GM19025 (cell line): ENCODE measurements at regions not wholly inside any gene's neighbourhood (a gene's known extent, or its start where the extent isn't known, plus 50 kb on each side); places are given as distances from the start of the nearest gene placed in this dataset.
"Not testable (repeated sequence)": the region's sequence is repeated elsewhere in the genome, so short reads cannot be mapped to it uniquely, and the experiment has no call there.

Experiments
- ATAC-seq: cut with Tn5 transposase; IDR thresholded peaks from one replicate; pipeline ENCODE4 v1.9.1; 2021; ENCODE audit warnings: mild to moderate bottlenecking, low read depth, moderate library complexity; ENCODE audit not compliant: unreplicated experiment

DNA sequence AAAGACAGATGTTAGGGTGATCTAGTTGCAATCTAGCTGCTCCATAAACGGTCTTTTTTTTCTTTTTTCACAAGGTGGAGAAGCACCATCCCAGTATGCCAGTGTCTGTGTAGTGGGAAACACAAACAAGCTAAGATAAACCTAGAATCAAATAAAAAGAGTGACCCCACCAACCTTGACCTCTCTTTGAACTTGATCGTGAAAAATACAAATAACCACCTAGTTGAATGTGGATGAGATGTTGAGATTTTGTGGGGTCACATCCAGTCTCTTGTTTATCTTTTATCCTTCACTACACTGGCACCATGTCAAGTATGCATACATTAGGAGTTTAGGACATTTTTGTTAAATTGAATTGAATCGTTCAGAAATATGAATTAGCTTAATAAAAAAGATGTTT is 194.6 kb upstream of the EYA4 start:
- no peak for ATAC-seq

GRCh38 chr6:133047065-133047665 is 194.0 kb upstream of the EYA4 start:
- ATAC-seq = no peak

- no peak for ATAC-seq
Measured at GRCh38 chr6:133047706-133048105, 193.5 kb upstream of the EYA4 start.

DNA sequence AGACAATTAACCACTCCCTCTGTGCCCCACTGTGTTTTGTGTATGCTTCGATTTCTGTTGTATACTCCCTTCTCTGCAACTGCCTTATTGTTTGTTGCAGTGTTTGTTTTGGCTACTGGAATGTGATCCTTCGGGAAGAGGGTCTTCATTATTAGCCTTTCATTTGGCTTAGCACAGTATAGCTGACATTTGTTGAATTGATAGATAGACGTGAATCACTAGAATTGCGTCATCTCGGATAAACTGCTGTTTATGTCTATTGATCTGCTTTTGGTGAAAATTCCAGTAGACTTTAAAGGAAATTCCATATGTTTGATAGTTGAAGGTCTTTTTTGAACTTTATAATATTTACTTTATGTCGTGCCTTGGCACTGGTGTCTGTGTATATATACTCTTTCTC is 189.9 kb upstream of the EYA4 start:
- ATAC-seq = no peak

DNA sequence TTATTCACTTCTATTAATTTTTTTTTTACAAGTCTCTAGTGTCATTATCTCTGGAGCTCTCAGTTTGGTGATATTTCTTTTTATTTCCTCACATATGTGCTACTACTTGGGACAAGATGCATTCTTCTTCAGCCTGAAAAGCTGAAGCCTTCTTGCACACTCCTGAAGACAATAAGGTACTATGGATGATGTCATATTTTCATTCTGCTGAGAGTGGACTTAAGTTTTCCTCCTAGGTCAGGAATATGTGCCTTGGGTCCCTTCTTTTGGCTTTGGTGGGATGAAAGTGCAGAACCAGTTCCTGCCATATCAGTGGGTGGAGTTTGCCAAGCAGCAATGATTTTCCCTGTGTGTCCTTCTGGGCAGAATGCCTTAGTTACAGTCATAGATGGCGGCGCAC is 188.7 kb upstream of the EYA4 start:
- no peak for ATAC-seq

DNA sequence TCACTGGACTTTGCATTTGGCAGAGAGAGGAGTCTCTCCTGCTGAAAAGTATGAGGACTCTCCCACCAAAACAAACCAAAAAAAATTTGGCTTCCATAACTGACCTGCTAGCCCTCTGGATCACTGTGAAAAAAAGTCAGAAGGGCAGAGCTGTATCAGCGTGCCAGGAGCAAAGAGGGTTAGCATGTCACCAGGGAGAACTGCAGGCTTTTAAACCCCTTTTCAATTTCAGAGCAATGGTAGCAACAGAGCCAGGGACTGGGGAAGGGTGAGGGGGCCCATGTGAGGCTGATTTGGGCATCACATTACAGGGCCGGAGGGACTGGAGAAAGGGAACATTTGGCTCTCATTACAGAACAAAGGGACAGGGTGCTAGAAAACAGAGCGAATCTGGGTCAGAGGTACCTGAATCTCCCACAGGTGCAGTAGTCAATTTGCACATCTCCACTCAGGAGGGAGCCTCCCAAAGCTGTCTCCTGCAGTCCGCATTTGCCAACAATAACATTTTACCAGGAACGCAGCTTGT is 185.7 kb upstream of the EYA4 start:
- ATAC-seq = no peak

- ATAC-seq = no peak
Measured at GRCh38 chr6:133057352-133057751, 183.8 kb upstream of the EYA4 start.

- ATAC-seq = no peak
Measured at GRCh38 chr6:133062077-133062476, 179.1 kb upstream of the EYA4 start.

DNA sequence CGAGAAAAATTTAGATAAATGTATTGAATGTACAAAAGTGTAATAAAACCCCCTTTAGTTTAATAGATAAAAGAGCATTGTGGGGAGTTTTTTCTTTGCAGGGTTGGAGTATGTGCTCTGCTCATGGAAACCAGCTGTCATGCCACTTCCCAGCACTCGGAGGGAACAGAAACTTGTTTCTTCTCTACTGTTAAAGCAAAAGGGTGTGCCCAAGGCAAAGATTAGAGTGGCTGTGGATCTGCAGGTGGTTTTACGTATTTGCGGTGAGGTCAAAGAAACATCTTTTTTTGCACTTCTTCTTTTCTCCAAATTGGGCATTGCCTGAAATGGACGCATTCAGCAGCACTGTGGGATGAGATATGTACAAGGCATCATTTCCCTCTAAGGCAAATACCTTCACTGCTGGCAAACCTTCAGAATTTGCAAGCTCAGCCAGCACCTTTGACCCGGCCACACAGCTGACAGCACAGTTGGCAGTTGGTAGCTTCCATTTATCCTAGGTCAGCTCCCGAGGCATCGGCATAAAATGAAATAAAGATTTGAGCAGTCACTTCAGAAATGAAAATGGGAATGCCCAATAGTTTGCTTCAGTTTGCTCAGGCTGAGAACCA is 178.4 kb upstream of the EYA4 start:
- ATAC-seq = no peak

- ATAC-seq = no peak
Measured at GRCh38 chr6:133067960-133068359, 173.2 kb upstream of the EYA4 start.

DNA sequence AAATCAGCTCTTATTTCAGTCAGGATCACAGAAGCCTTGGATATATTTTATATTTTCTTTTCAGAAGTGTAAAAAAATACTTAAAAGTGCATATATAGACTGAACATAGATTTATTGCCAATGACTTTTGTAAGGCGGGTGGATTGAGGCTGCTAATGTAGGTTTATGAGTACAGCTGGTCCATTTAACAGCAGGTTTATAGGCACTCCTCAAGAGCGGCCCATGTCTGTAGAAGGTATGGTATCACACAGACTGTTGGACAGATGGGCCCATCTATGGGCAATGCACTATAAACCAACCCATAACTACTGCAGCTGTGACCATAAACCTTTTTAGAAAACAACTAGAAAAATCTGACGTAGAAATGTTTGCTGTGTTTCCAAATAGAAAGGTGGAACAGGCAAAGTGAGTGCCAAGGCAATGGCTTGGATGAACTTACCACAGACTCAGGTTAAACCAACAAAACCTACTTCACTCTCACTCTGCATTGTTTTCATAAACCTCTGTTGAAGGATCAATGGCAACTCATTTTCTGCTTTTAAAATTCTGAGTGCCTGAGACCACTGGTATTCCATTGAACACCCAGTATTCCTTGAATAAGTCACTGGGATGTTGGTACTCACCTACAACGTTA is 170.6 kb upstream of the EYA4 start:
- ATAC-seq = no peak

- ATAC-seq = no peak
Measured at GRCh38 chr6:133079901-133080300, 161.3 kb upstream of the EYA4 start.

DNA sequence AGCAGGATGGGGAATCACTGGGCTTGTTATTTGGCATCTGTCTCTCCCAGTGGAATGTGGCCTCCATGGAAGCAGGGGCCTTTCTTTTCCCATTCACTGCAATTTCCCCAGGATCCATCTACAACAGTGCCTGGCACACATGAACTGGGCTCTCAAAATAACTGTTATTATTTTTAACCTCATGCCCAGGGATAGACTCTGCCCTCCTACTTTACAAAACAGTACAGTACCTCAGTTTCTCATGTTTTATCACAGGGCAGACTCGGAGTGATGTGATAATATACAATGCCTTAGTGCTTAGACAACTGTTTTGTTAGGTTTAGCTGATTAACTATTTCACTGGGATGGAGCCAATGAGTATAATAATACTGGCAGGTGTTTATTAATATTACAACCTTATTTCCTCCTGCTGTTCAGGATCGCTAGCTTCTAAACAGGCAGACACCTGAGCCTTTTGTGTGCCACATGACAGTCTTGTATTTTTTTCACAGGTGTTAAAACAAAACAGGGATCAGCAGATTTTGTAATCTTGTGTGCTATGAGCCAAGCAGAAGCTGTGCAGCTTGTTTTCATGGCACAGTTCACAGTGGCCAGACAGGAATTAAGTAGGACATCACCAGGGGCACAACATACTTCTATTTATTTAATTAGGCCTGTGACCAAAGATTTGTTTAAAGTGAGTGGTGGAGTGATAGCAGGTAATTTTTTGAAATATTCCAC is 157.7 kb upstream of the EYA4 start:
- no peak for ATAC-seq

GRCh38 chr6:133085471-133085870 is 155.7 kb upstream of the EYA4 start:
- no peak for ATAC-seq

DNA sequence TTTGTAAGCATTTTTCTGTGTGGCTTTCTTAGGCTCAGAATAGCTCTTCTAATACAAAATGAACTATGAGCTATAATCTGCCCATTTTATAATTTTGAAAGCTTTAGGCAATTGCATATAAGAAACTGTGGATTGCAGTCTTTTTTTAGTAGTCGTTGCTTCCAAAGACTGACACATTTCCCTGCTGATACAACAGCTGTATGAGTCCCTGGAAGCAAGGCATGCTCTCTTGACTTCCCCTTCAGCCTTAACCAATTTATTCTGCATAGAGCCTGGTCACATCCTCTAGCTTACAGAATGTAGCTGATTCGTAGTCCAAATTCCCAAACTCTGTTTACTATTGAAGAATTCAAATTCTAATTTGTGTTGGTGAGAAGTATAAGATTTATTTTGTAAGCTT is 155.3 kb upstream of the EYA4 start:
- ATAC-seq = no peak

- no peak for ATAC-seq
Measured at GRCh38 chr6:133088931-133089695, 152.0 kb upstream of the EYA4 start.

DNA sequence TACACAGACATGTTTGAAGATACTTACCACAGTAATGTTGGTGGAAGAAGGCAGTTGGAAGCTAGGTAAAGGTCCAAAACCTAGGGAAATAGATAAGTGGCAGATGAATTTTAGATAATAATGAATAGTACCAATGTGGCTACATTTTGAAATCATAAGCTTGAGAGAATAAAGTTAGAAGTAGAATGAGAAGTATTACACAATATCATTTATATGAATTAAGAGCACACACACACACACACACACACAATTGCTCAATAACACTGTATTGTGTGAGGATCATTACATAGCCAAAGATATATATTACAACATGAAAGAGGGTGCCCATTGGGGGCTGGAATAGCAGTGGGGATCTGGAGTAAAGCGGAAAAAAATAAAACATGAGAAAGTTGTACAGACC is 149.0 kb upstream of the EYA4 start:
- no peak for ATAC-seq

GRCh38 chr6:133092771-133093170 is 148.4 kb upstream of the EYA4 start:
- ATAC-seq = no peak

GRCh38 chr6:133093211-133093610 is 147.9 kb upstream of the EYA4 start:
- not testable (repeated sequence) for ATAC-seq

GRCh38 chr6:133093956-133094355 is 147.2 kb upstream of the EYA4 start:
- ATAC-seq = no peak

GRCh38 chr6:133097208-133097607 is 143.9 kb upstream of the EYA4 start:
- ATAC-seq = no peak
